Esophagus squamous epithelium (tissue), 4 donors: ENCODE measurements at regions not wholly inside any gene's neighbourhood (a gene's known extent, or its start where the extent isn't known, plus 50 kb on each side); places are given as distances from the start of the nearest gene placed in this dataset.

Source experiments
- CTCF ChIP-seq, 6 experiments: fragments of 450-650 bp in 4 of 6; fragments of 200-600 bp in 2 of 6; sonication (generic) in 2 of 6; IDR thresholded peaks; one replicate each; pipeline ENCODE4 v1.5.1; 2016 to 2019; ENCODE audit warnings: antibody characterized with exemption in 6 of 6, mild to moderate bottlenecking in 4 of 6, moderate library complexity in 4 of 6
- POLR2A ChIP-seq, 4 donors: fragments of 450-650 bp; IDR thresholded peaks; one replicate each; pipeline ENCODE4 v1.6.1; 2017; ENCODE audit warnings: antibody characterized with exemption in 4 of 4, mild to moderate bottlenecking in 4 of 4, moderate library complexity in 3 of 4

GRCh38 chr5:57939771-57940170 lies 457.2 kb upstream of the ACTBL2 start:
- TF ChIP-seq CTCF (IDR thresholded peaks at IDR 0.05) (no peak), POLR2A (IDR thresholded peaks at IDR 0.05) (no peak)
